DMS53 (cell line): ENCODE measurements at regions not wholly inside any gene's neighbourhood (a gene's known extent, or its start where the extent isn't known, plus 50 kb on each side); places are given as distances from the start of the nearest gene placed in this dataset.
"Not testable (repeated sequence)": the region's sequence is repeated elsewhere in the genome, so short reads cannot be mapped to it uniquely, and the experiment has no call there.

Experiments used
- DNase-seq: peaks from one replicate; lab custom pipeline; 2025; lab: John Stamatoyannopoulos, UW

GRCh38 chr1:234776876-234777855, 167.2 kb upstream of the IRF2BP2 start:
- DNase-seq, result peak; percentile 33

- no peak for DNase-seq
Observed at GRCh38 chr1:234776256-234776875, 166.4 kb upstream of the IRF2BP2 start.

- DNase-seq, result no peak
Observed at GRCh38 chr1:234775477-234776246, 165.7 kb upstream of the IRF2BP2 start.

- DNase-seq, result no peak
Observed at GRCh38 chr1:234774971-234775370, 165.0 kb upstream of the IRF2BP2 start.

GRCh38 chr1:234773936-234774677, 164.1 kb upstream of the IRF2BP2 start:
- no peak for DNase-seq

- DNase-seq, result peak; percentile 95
Observed at GRCh38 chr1:234772345-234773147, 162.6 kb upstream of the IRF2BP2 start.

GRCh38 chr1:234771642-234772344, 161.8 kb upstream of the IRF2BP2 start:
- peak; percentile 83 for DNase-seq

GRCh38 chr1:234770924-234771540, 161.1 kb upstream of the IRF2BP2 start:
- DNase-seq, result no peak

GRCh38 chr1:234769986-234770795, 160.2 kb upstream of the IRF2BP2 start:
- DNase-seq, result no peak

- DNase-seq, result no peak
Observed at GRCh38 chr1:234769284-234769985, 159.5 kb upstream of the IRF2BP2 start.

- DNase-seq, result no peak
Observed at GRCh38 chr1:234768569-234769283, 158.7 kb upstream of the IRF2BP2 start.

GRCh38 chr1:234768171-234768568, 158.2 kb upstream of the IRF2BP2 start:
- no peak for DNase-seq

- no peak for DNase-seq
Observed at GRCh38 chr1:234765672-234766071, 155.7 kb upstream of the IRF2BP2 start.

GRCh38 chr1:234765181-234765580, 155.2 kb upstream of the IRF2BP2 start:
- no peak for DNase-seq

- no peak for DNase-seq
Observed at GRCh38 chr1:234763910-234764309, 153.9 kb upstream of the IRF2BP2 start.

- no peak for DNase-seq
Observed at GRCh38 chr1:234763367-234763766, 153.4 kb upstream of the IRF2BP2 start.

GRCh38 chr1:234762127-234762526, 152.1 kb upstream of the IRF2BP2 start:
- DNase-seq, result not testable (repeated sequence)

GRCh38 chr1:234760303-234760723, 150.3 kb upstream of the IRF2BP2 start:
- DNase-seq, result peak; percentile 33
